HG03575 (cell line): ENCODE measurements at regions not wholly inside any gene's neighbourhood (a gene's known extent, or its start where the extent isn't known, plus 50 kb on each side); places are given as distances from the start of the nearest gene placed in this dataset.

Experiments
- ATAC-seq: cut with Tn5 transposase; IDR thresholded peaks from one replicate; pipeline ENCODE4 v1.9.1; 2021; ENCODE audit not compliant: unreplicated experiment, insufficient number of reproducible peaks, low FRiP score; ENCODE audit errors: extremely low read depth

DNA sequence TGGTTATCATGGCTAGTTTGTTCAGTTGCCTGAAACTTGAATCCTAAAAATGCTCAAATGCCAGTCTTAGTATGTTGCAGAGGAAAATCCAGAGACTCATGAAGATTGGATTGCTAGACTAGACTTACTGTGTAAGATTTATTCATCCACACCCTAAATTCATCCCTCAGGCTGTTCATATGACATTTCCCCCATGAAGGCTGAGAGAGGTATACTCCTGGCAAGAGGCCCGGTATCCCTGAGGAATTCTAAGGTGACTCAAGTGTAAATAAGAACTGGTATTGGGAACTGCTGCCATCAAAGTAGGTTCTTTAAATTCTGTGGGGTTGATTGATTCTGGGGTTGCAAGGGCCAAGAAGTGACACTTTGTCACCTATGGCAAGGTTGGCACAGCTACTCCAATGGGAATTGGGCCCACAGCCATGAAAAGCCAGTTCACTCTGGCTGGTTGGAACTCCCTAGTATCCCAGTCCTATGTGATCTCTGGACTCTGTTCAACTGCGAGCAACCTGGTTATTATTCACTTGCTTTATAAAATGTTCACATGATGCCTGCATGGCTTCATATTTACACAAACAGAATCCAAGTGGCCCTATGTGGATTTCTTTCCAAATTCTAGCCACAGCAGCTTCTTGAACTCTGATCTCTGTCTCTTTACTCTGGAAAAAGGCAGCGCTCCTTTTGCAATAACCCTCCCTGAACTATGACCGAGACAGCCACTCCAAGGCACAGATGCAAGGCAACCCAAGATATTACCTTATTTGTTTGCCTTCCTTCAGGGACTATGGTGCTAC is 429.1 kb downstream of the CBLN2 start:
- ATAC-seq = no peak

DNA sequence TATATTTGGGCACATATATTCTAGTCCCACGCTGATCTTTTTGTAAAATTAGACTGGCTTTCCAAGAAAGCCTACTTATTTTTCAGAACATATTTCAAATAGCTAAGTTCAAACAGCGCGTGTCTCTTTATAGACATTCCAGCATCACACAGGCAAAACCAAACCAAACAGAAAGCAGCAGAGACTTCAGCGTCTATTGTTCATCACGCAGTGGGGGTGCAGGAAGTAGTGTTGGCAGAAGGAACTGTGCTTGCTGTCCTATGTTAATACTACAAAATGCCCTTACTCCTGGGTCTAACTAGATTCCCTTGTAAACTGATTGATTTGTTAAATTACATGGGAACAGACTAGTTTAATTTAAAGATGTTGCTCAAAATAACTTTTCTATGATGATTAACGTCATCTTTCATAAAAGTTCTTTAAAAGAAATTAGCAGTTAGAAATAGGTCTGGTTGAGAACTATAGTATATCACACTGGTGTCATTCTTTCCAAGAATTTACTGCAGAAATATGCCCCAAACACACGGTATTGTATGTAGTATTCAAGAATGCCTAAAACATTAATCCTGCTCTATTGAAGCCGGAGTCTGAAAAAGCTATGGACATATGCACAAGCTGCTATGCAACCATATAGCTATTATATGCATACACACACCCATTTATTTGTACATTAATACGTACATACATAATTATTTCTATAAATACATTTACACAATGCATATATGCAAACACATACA is 436.3 kb downstream of the CBLN2 start:
- no peak for ATAC-seq

DNA sequence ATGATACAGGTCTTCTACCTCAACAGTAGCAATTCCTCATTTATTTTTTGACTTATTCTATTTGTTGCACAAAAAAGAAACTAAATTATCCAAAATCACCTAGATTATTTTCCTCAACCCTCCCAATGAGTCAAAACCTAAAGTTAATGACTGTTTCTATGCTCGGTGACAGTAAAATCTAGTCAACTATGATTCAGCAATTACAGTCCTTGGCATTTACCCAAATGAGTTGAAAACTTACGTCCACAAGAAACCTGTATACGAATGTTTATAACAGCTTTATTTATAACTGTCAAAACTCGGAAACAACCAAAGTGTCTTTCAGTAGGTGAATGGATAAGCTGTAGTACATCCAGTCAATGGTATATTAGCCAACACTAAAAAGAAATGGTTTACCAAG is 439.3 kb downstream of the CBLN2 start:
- no peak for ATAC-seq

DNA sequence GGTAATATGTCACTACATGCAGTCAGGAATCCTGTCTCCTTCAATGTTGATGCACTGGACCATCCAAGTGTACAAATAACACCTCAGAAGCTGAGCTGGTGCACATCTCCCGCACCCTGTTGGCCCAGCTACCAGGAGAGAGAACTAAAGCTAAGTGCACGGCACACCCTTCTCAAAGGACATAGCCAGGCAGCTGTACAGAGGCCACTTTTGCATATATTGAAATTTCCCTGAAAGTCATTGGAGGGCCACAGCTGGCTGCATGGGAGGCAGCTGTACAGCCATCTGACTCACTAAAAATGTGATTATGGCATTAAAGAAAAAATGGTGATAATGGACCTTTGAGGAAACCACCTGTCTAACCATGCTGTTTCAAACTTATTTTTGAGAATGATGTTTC is 441.7 kb downstream of the CBLN2 start:
- ATAC-seq = no peak

DNA sequence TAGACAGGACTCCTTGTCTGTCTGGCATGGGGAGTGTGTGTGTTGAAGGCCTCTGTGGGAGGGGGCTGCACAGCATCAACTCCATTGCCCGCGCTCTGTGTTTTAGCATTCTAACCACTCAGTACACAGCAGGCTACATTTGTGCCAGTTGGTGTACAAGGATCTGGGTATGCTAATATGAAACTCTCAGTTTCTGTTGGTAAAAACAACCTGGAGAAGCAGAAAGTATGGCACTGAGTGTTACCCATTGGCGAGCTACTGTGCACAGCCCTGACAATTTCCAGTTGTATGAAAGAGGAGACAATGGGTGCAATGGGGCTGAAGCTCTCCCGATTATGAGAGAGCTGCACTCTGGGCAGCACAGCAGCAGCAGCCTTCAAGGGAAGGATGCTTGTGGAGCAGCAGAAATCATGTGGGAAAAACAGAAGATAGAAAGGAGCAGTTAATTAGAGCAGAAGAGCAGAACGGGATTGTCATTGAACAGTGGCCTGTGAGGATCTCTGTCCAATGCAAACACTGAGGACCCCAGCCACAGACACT is 443.6 kb downstream of the CBLN2 start:
- no peak for ATAC-seq

DNA sequence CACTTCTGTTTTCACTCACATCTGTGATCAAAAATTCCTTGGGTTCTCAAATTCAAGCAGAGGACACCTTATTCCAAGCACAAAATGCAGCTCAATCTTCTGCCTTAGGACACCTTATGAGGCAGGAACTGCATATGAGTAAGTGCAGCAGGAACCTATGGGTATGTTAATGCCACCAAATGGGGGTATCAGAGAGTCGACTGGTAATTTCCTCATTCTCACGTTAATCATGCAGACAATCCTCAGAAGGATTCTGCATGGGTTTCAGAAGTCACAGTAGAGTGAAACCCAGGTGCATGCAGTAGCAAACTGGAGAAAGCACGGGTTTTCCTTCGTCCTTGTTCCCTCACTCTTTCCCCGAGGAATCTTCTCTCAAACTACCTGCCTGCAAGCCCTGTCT is 452.8 kb downstream of the CBLN2 start:
- ATAC-seq = no peak

DNA sequence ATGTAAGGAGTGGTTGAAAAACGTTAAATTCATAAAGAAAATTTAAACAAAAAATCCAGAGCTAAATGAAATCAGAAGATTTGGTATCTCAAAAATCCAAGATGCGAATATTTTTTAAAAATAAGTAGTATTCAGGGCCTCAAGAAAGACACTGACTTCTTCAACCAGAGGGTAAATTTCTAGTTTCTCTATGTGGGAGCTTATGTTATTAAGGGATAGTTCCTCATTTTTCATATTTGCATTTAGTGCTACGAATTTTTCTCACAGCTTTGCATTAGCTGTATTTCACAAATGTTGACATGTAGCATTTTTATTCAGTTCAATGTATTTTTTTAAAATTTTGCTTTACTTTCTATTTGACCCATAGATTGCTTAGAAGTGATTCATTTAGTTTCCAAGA is 454.7 kb downstream of the CBLN2 start:
- no peak for ATAC-seq

DNA sequence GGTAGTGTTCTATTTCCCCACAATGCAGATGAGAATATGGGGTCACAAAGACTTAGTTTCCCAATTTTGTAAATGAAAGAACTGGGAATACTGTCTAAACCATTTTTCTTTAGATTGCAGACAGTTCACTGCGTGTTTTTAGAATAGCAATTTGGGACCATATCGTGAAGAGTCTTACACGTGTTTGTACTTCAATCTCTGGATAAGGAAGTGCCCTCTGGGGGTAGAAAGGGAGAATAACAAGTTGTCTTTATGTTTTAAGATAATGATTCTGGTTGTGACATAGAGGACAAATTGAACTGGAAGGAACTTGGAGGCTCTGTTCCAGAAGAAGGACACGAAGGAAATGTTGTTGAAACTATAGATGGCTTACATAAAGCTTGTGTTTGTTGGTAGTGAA is 457.7 kb downstream of the CBLN2 start:
- ATAC-seq = no peak

DNA sequence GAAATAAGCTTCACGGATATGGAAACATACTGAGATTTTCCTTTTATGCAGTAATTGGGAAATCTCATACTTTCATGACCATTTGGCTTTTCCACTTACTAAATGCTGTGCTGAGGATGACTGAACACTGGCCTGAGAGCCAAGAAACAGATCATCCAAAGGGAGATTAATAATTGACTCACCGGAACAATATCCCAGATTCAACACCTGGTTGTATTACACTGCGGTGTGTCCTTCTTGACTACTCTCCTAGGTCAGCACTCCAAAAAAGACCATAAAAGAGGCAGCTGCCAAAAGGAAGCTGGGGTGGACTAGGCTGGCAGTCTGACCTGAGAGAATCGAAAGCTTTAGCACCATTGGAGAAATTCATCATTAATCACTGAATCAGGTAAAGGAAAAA is 469.1 kb downstream of the CBLN2 start:
- no peak for ATAC-seq

DNA sequence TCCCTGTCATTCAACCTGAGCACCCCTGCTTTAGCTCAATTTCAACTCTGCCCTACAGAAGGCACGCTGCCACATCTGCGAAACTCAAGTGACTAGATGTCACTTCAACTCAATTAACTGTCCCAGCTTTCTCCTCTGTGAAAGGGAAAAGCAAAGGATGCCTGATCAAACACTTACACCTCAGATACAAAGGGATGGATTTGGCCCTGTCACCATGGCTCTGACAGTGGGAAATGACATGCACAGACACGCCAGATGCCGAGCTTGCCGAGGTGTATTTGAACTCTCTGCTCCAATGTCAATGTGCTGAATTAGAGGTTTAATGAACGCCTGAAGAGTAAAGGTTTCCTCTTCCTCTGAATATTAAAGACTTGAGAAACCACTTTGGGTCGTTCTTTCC is 481.1 kb downstream of the CBLN2 start:
- no peak for ATAC-seq

DNA sequence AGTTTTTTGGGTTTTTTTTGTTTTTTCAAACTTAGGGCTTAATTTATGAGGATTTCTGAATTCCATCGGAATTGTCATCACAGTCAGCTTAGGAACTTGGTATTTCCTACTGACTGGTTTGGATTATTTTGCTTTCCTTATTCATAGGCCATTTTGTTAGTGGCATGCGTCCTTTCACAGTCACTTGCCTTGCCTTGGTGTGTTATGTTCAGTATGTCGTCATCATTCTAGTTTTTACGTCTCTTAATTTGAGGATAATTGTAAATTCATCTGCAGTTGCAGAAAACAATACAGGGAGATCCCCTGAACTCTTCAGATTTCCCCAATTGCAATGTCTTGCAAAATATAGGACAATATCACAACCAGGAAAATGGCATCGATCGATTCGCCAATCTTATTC is 485.3 kb downstream of the CBLN2 start:
- no peak for ATAC-seq

DNA sequence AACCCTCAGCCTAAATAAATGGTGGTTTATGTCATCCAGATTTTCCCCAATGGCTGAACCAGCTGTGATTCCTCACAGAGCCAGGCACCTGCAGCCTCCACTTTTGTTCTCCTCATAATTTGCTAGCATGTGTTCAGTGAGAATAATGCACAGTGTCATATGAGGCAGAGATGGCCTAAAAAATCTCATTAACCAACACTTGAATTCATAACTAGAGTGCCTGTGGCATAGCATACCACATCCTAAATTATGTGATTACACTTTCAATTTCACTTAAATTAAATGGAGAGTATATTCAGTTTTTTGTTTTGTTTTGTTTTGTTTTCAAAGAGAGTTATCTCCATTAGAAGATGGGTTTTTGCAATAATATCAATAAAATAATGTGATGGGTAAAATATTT is 488.0 kb downstream of the CBLN2 start:
- ATAC-seq = no peak

DNA sequence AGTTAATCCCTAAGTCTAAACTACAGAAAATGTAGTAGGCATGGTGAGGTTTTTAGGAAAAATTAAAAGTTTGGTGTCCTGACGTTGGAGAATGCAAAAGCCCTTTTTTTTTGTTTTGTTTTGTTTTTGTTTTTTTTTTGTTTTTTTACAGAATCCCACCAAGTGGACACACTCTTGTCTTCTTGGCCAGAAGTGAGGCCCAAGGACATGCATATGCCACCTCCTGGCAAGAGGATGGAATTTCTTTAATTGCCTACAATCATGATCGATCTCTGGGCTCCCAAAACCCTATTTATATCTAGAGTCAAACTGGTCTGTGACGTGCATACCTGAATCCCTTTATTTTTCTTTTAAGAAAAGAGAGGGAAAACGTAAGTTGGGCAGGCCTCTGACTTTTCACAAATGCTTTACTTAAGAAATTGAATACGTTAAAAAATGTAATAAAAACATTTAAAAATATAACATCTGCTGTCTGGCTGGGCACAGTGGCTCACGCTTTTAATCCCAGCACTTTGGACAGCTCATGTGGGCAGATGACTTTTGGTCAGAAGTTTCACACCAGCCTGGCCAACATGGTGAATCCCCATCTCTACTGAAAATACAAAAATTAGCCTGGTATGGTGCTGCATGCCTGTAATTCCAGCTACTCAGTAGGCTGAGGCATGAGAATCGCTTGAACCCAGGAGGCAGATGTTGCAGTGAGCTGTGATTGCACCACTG is 502.7 kb downstream of the CBLN2 start:
- no peak for ATAC-seq

DNA sequence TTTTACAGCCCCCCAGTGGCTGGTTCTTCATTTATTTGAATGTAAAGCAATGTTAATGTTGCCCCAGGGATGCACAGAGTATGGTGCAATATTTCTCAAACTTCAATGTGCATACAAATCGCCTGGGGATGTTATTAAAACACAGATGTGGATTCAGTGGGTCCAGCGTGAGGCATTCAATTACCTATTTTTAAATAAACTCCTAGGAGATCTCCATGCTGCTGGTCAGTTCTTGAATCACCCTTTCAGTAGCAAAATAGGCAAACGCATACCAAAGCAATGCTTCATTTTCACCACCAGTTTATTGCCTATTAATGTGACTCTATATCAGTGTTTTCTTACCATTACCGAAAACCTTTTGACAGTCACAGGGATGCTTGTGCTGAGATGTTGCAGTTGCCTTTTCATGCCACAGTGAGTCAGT is 530.7 kb downstream of the CBLN2 start:
- ATAC-seq = no peak

DNA sequence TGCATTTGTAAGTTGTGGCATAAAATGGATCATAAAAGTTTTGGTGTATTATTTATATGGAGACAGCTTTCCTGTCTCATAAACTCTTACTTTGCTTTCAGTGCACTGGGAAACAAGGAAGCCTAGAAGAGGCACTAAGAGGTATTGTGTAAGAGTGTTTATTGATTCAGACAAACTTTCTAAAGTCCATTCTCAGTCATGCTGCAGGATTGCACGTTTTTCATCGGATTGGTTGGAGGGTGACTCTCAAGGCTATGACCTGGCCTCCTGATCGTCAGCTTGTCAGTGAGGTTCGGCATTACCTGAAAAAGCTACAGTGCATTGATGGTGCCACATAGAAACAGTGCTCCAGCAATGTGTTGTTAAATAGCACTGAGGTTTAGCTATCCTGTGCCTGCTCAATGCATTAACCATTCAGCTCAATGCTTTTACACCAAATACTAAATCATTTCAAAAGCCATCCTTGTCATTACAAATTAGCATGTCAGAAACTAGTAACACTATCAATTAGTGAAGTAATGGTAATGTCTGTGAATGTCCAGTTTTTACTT is 545.5 kb downstream of the CBLN2 start:
- no peak for ATAC-seq

DNA sequence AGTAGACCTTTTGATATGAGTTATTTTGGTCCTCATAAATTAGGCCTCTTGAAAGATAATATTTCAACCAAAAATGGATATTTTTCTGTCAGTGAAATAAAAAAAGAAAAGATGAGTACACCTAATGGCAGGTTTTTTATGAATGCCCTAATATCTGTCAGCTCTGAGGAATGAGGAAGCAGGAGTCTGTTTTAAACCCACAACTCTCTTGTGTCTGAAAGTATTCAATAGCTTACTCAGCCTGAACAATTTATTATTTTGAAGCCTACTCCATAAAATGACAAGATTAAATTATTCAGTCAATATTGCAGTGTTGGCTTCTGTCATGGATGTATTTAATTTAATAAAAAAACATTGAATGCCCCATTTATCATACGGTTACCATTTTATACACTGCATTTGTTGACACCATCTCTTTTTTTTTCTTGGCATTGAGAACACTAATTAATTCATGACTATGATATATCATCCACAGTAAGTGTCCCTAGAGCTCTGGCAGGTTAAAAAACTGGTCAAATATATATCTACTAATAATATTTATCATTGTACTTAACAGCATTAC is 548.2 kb downstream of the CBLN2 start:
- ATAC-seq = no peak

DNA sequence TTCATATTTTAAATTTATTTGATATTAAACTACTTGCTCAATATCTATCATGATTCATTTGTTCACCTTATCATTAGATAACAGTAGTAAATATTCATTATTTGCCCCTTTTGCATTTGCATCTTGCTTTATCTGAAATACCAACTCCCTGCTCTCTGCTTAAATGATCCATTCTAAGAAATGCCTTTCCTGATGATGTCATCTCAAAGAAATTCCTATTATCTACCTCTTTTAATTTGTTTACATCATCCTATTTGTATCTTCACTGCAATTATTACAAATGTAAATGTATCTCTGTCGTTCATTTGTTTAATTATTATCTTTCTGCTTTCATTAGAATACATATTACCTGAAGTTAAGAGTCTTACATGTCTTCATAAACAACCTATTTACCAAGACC is 549.9 kb downstream of the CBLN2 start:
- no peak for ATAC-seq

DNA sequence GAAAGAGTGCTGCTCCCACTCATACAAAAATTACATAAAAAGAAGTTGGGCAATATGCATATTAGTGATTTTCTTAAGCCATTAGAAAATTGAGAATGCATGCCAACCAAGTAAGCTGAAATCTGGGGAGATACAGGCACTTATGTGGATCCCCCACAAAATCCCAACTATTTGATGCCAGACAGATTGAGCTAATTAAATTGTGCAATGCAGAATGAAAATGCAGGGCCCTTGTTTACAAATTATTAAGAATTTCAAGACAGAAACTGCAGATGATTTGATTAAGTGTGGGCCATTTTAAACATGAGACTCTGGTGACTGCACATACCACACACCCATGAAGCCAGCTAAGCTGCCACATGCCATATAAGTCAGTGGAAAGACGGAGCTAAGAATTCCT is 554.5 kb downstream of the CBLN2 start:
- no peak for ATAC-seq

DNA sequence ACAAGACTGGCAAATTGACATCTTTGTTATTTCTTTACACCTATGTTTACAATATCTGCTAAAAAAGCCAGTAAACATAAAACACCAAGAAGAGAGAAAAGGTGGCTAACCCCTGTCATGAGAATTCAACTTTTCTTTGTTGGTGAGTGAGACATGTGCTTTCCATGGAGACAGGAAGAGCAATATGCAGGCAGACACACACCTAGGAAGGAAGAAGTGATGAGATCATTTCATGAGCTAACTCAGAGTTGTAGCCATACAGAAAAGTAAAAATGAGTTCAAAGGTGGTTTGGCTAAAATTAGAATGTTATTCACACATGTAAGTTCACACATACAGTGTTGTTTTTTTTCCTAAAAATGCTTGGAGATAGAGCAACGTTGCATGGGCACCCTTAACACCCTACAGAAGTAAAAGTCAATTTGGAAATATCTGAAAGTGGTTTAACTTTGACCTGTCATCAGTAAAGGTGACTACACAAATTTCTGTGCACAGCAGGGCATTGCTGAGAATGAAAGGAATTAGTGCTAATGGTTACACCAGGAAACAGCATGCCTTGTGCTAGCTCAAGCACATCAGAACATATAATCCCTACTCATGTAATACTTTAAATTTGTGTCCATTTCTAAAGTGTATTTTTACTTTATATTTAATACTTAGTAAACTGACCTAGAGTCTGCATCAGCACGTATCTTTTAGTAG is 557.6 kb downstream of the CBLN2 start:
- ATAC-seq = no peak
